PC-3 (cell line): ENCODE measurements at regions not wholly inside any gene's neighbourhood (a gene's known extent, or its start where the extent isn't known, plus 50 kb on each side); places are given as distances from the start of the nearest gene placed in this dataset.

ENCODE experiments used
- ATAC-seq: fragments of 200-7000 bp; cut with Tn5 transposase; 2 replicates; pipeline ENCODE4 v1.9.1; 2020; ENCODE audit warnings: mild to moderate bottlenecking, moderate library complexity
- BruUV-seq: library from RNA; stranded (reverse); fragments of 400-500 nt; replicated peaks from 2 replicates; lab custom pipeline; 2021; lab: Mats Ljungman, UMichigan
- CTCF ChIA-PET: fragments of 300-600 bp; sonication (Branson Sonifier 250); formaldehyde crosslinking; loops from one replicate; lab custom pipeline; 2022; ENCODE audit warnings: antibody characterized with exemption; lab: Charles Lee
- POLR2A ChIA-PET: fragments of 300-600 bp; sonication (Branson Sonifier 250); formaldehyde crosslinking; loops from one replicate; lab custom pipeline; 2022; ENCODE audit warnings: antibody characterized with exemption; ENCODE audit not compliant: unreplicated experiment; lab: Charles Lee
- DNase-seq: peaks from one replicate; pipeline ENCODE4 v3.0.0-alpha.2; 2015
- H2AFZ ChIP-seq: fragments of 300-600 bp; sonication (generic); 2 replicates; pipeline ENCODE4 v1.6.0; 2016; ENCODE audit warnings: antibody characterized with exemption, low read length
- H3F3A ChIP-seq: fragments of 300-600 bp; sonication (generic); one replicate; pipeline ENCODE4 v1.6.0; 2017; ENCODE audit warnings: antibody characterized with exemption, low read length, control low read depth, mild to moderate bottlenecking; ENCODE audit not compliant: unreplicated experiment
- H3K27ac ChIP-seq: fragments of 300-600 bp; sonication (generic); 2 replicates; pipeline ENCODE4 v1.5.1; 2016; ENCODE audit warnings: mild to moderate bottlenecking, low read length
- H3K27me3 ChIP-seq: fragments of 300-600 bp; sonication (generic); 2 replicates; pipeline ENCODE4 v1.6.1; 2016; ENCODE audit warnings: low read length, mixed read lengths
- H3K36me3 ChIP-seq: fragments of 300-600 bp; sonication (generic); 2 replicates; pipeline ENCODE4 v1.6.1; 2016; ENCODE audit warnings: low read depth, mixed run types, low read length, mixed read lengths
- H3K4me1 ChIP-seq: fragments of 300-600 bp; sonication (generic); 2 replicates; pipeline ENCODE4 v1.5.1; 2016; ENCODE audit warnings: low read length; ENCODE audit not compliant: insufficient read depth
- H3K4me2 ChIP-seq: fragments of 300-600 bp; sonication (generic); 2 replicates; pipeline ENCODE4 v1.6.0; 2016; ENCODE audit warnings: low read length
- H3K4me3 ChIP-seq: fragments of 300-600 bp; sonication (generic); 2 replicates; pipeline ENCODE4 v1.5.1; 2016; ENCODE audit warnings: mild to moderate bottlenecking, low read length, mixed read lengths
- H3K79me2 ChIP-seq: fragments of 300-600 bp; sonication (generic); 2 replicates; pipeline ENCODE4 v1.6.1; 2017; ENCODE audit warnings: low read length, mixed read lengths
- H3K9ac ChIP-seq: fragments of 300-600 bp; sonication (generic); 2 replicates; pipeline ENCODE4 v1.6.0; 2016; ENCODE audit warnings: mild to moderate bottlenecking, low read length
- H3K9me2 ChIP-seq: fragments of 300-600 bp; sonication (generic); replicated peaks from 2 replicates; pipeline ENCODE4 v1.6.1; 2016; ENCODE audit warnings: mixed run types, low read length, mixed read lengths
- H3K9me3 ChIP-seq: fragments of 300-600 bp; sonication (generic); 2 replicates; pipeline ENCODE4 v1.6.1; 2016; ENCODE audit warnings: low read length, mixed read lengths
- H4K20me1 ChIP-seq: fragments of 300-600 bp; sonication (generic); 2 replicates; pipeline ENCODE4 v1.6.1; 2016; ENCODE audit warnings: low read length, mixed read lengths
- CTCF ChIP-seq: fragments of 300-600 bp; sonication (generic); conservative IDR thresholded peaks from 2 replicates; pipeline ENCODE4 v1.5.1; 2017; ENCODE audit warnings: antibody characterized with exemption, low read depth, mild to moderate bottlenecking, low read length
- EZH2 ChIP-seq: fragments of 300-600 bp; sonication (generic); IDR thresholded peaks from one replicate; pipeline ENCODE4 v1.6.1; 2017; ENCODE audit warnings: antibody characterized with exemption, mild to moderate bottlenecking, low read length; ENCODE audit not compliant: unreplicated experiment
- EZH2phosphoT487 ChIP-seq: fragments of 300-600 bp; sonication (generic); IDR thresholded peaks from 2 replicates; pipeline ENCODE4 v1.6.1; 2018; ENCODE audit warnings: mild to moderate bottlenecking, antibody characterized with exemption, low read length, borderline replicate concordance
- intact Hi-C: fragments of 100-400 bp; cut with micrococcal nuclease; formaldehyde crosslinking; loops from 2 replicates; pipeline ENCODE4 v1.9.0; 2023

DNA sequence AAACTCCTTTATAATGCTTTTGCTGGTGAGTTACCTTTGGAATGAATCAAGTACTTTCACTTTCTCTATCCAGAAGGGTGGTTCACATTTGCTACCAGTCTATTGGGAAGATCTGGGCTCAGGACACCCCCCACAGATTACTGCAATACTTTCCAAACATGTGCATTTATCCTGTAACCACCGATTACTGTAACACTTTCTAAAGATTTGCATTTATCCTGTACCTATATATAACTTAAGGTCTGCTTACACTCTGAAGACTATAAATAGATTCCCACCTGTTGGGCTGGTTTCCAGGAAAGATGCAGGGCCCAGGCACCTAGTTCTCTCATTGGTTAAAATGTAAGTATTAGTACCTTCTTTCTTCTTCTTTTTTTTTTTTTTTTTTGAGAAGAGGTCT is 113.0 kb upstream of the NEDD4L start:
- H3K36me3 ChIP-seq: no peaks in the 10 kb centered on the region
- no peaks in the 10 kb centered on the region for H3K9me3 ChIP-seq
- no peak overlapping the region for H3K4me3 ChIP-seq
- no peak for ATAC-seq
- H3K27ac ChIP-seq: no peak overlapping the region
- CTCF ChIA-PET: no interaction called here
- no peaks in the 10 kb centered on the region for H3F3A ChIP-seq
- POLR2A ChIA-PET: no interaction called here
- no peaks in the 10 kb centered on the region for H3K27me3 ChIP-seq
- intact Hi-C loops: no loop called here
- BruUV-seq: no TSS peak
- no peak overlapping the region for H3K4me2 ChIP-seq
- H3K9ac ChIP-seq: no peak overlapping the region
- peaks cover 3% of the 10 kb centered on the region for H3K4me1 ChIP-seq
- DNase-seq: no peak
- H2AFZ ChIP-seq: no peak overlapping the region
- no peaks in the 10 kb centered on the region for H3K79me2 ChIP-seq
- no peak for TF ChIP-seq EZH2phosphoT487
- TF ChIP-seq CTCF: no peak
- TF ChIP-seq EZH2: no peak
- H3K9me2 ChIP-seq: no peaks in the 10 kb centered on the region
- no peaks in the 10 kb centered on the region for H4K20me1 ChIP-seq

- no peak for ATAC-seq
- intact Hi-C loops: no loop called here
- BruUV-seq: no TSS peak
- H3K4me3 ChIP-seq: no peak overlapping the region
- no peaks in the 10 kb centered on the region for H3K36me3 ChIP-seq
- no peaks in the 10 kb centered on the region for H3K79me2 ChIP-seq
- no peak overlapping the region for H2AFZ ChIP-seq
- H3K9me3 ChIP-seq: no peaks in the 10 kb centered on the region
- no peak overlapping the region for H3K27ac ChIP-seq
- POLR2A ChIA-PET: no interaction called here
- H3F3A ChIP-seq: no peaks in the 10 kb centered on the region
- H3K9me2 ChIP-seq: no peaks in the 10 kb centered on the region
- H3K9ac ChIP-seq: no peak overlapping the region
- no peak overlapping the region for H3K4me2 ChIP-seq
- TF ChIP-seq EZH2: no peak
- TF ChIP-seq EZH2phosphoT487: no peak
- no peak for TF ChIP-seq CTCF
- peaks cover 9% of the 10 kb centered on the region for H3K4me1 ChIP-seq
- no peak for DNase-seq
- no peaks in the 10 kb centered on the region for H4K20me1 ChIP-seq
- no peaks in the 10 kb centered on the region for H3K27me3 ChIP-seq
- CTCF ChIA-PET: no interaction called here
Observed at GRCh38 chr18:57930476-57930875, 113.5 kb upstream of the NEDD4L start.

DNA sequence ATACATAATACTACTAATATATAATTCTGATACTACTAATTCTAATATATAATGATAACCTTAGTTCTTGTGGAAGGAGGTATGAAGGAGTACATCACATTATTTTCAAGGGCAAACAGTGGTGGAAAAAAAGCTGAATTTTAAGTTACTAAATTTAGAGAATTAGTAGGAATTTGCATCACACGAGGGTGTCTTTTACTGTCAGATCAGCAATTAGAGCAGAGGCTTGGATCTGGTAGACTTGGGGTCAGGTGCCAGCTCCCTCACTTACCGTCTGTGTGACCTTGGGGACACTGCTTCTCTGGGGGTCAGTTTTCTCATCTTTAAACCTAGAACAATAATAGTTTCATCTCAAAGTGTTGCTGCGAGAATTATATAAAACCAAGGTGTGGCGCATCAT is 114.1 kb upstream of the NEDD4L start:
- H3F3A ChIP-seq: no peaks in the 10 kb centered on the region
- no peak overlapping the region for H2AFZ ChIP-seq
- no peak for ATAC-seq
- intact Hi-C loops: no loop called here
- no TSS peak for BruUV-seq
- no peak for TF ChIP-seq CTCF
- no peak for TF ChIP-seq EZH2
- H3K9me2 ChIP-seq: no peaks in the 10 kb centered on the region
- no peaks in the 10 kb centered on the region for H4K20me1 ChIP-seq
- no peak overlapping the region for H3K27ac ChIP-seq
- no peaks in the 10 kb centered on the region for H3K36me3 ChIP-seq
- no peaks in the 10 kb centered on the region for H3K9me3 ChIP-seq
- H3K79me2 ChIP-seq: no peaks in the 10 kb centered on the region
- H3K9ac ChIP-seq: no peak overlapping the region
- DNase-seq: no peak
- POLR2A ChIA-PET: no interaction called here
- no peaks in the 10 kb centered on the region for H3K27me3 ChIP-seq
- CTCF ChIA-PET: no interaction called here
- H3K4me2 ChIP-seq: no peak overlapping the region
- no peak overlapping the region for H3K4me3 ChIP-seq
- peaks cover 14% of the 10 kb centered on the region for H3K4me1 ChIP-seq
